Neuronal stem cell (in vitro differentiated cells): ENCODE measurements at regions not wholly inside any gene's neighbourhood (a gene's known extent, or its start where the extent isn't known, plus 50 kb on each side); places are given as distances from the start of the nearest gene placed in this dataset.

Source experiments
- DNase-seq: peaks from one replicate; pipeline ENCODE4 v3.0.0-alpha.2; 2013; ENCODE audit warnings: low spot score
- H2AFZ ChIP-seq: one replicate; pipeline ENCODE4 v1.6.1; 2013; ENCODE audit warnings: mild to moderate bottlenecking, low read length, inconsistent platforms
- H2AK5ac ChIP-seq: 2 replicates; pipeline ENCODE4 v1.6.1; 2013; ENCODE audit warnings: low read depth, mild to moderate bottlenecking, inconsistent platforms, low read length, moderate library complexity, mixed read lengths
- H2BK120ac ChIP-seq: 2 replicates; pipeline ENCODE4 v1.6.1; 2013; ENCODE audit warnings: low read depth, mild to moderate bottlenecking, inconsistent platforms, low read length, moderate library complexity, mixed read lengths
- H2BK12ac ChIP-seq: one replicate; pipeline ENCODE4 v1.6.1; 2013; ENCODE audit warnings: low read length, inconsistent platforms
- H2BK15ac ChIP-seq: 2 replicates; pipeline ENCODE4 v1.6.1; 2013; ENCODE audit warnings: mild to moderate bottlenecking, low read length, inconsistent platforms, mixed read lengths
- H2BK5ac ChIP-seq: one replicate; pipeline ENCODE4 v1.6.1; 2013; ENCODE audit warnings: inconsistent platforms, mild to moderate bottlenecking, low read length, moderate library complexity
- H3K14ac ChIP-seq: one replicate; pipeline ENCODE4 v1.6.1; 2013; ENCODE audit warnings: low read length, inconsistent platforms
- H3K18ac ChIP-seq: 2 replicates; pipeline ENCODE4 v1.6.1; 2013; ENCODE audit warnings: low read length, inconsistent platforms
- H3K23ac ChIP-seq: 2 replicates; pipeline ENCODE4 v1.6.1; 2013; ENCODE audit warnings: low read depth, mild to moderate bottlenecking, mixed read lengths, low read length, inconsistent platforms; ENCODE audit not compliant: poor library complexity
- H3K27ac ChIP-seq: replicated peaks from 3 replicates; pipeline ENCODE4 v1.5.1; 2013; ENCODE audit warnings: low read length, inconsistent platforms
- H3K27me3 ChIP-seq, 3 experiments: 2 replicates each; pipeline ENCODE4 v1.6.1; 2013; ENCODE audit warnings: low read length in 3 of 3, mild to moderate bottlenecking in 2 of 3, inconsistent platforms in 1 of 3, low read depth in 1 of 3, mixed read lengths in 1 of 3, moderate library complexity in 1 of 3; ENCODE audit not compliant: control insufficient read depth in 3 of 3, insufficient read depth in 3 of 3
- H3K36me3 ChIP-seq, 2 donors: replicated peaks in 1 of 2; 2 replicates each; pipeline ENCODE4 v1.6.1; 2013; ENCODE audit warnings: low read length in 2 of 2; ENCODE audit not compliant: control insufficient read depth in 2 of 2, insufficient read depth in 2 of 2
- H3K4ac ChIP-seq: 2 replicates; pipeline ENCODE4 v1.6.1; 2013; ENCODE audit warnings: inconsistent platforms, mild to moderate bottlenecking, low read length, moderate library complexity
- H3K4me1 ChIP-seq, 2 donors: 1 replicate in 1 of 2; 2 replicates in 1 of 2; pipeline ENCODE4 v1.6.1; 2013; ENCODE audit warnings: low read length in 2 of 2, low read depth in 1 of 2; ENCODE audit not compliant: control insufficient read depth in 2 of 2, insufficient read depth in 1 of 2
- H3K4me2 ChIP-seq: one replicate; pipeline ENCODE4 v1.6.1; 2013; ENCODE audit warnings: mild to moderate bottlenecking, low read length, inconsistent platforms; ENCODE audit not compliant: insufficient read depth, poor library complexity, severe bottlenecking
- H3K4me3 ChIP-seq, 2 donors: 2 replicates each; pipeline ENCODE4 v1.5.1; 2013; ENCODE audit warnings: low read length in 2 of 2, mild to moderate bottlenecking in 2 of 2, inconsistent platforms in 1 of 2, moderate library complexity in 1 of 2
- H3K79me1 ChIP-seq: one replicate; pipeline ENCODE4 v1.6.1; 2013; ENCODE audit warnings: low read depth, mild to moderate bottlenecking, inconsistent platforms, low read length, moderate library complexity
- H3K9ac ChIP-seq: one replicate; pipeline ENCODE4 v1.6.1; 2013; ENCODE audit warnings: mild to moderate bottlenecking, low read depth, low read length, inconsistent platforms; ENCODE audit not compliant: poor library complexity
- H3K9me3 ChIP-seq, 2 donors: replicated peaks in 1 of 2; 2 replicates each; pipeline versions ENCODE3 to v1.6.1; 2013; ENCODE audit warnings: low read length in 2 of 2, mild to moderate bottlenecking in 2 of 2, inconsistent platforms in 1 of 2, low read depth in 1 of 2, mixed read lengths in 1 of 2, moderate library complexity in 1 of 2; ENCODE audit not compliant: control insufficient read depth in 2 of 2, insufficient read depth in 1 of 2
- H4K8ac ChIP-seq: one replicate; pipeline ENCODE4 v1.6.1; 2013; ENCODE audit warnings: low read depth, mild to moderate bottlenecking, inconsistent platforms, low read length, moderate library complexity
- H4K91ac ChIP-seq: one replicate; pipeline ENCODE4 v1.6.1; 2013; ENCODE audit warnings: low read length, low read depth, mild to moderate bottlenecking, inconsistent platforms; ENCODE audit not compliant: poor library complexity
- WGBS, 2 donors: extraction: QIAGEN DNeasy Blood & Tissue Kit; methylation state at CpG; one replicate each; pipeline ENCODE4 v1.1.7; 2013; ENCODE audit warnings: missing lambda C conversion rate in 2 of 2, mixed read lengths in 1 of 2; ENCODE audit not compliant: insufficient read length in 2 of 2, insufficient replicate concordance in 1 of 2; ENCODE audit errors: extremely low coverage in 2 of 2; 5-methylcytosine and 5-hydroxymethylcytosine counted together

GRCh38 chr7:41385996-41386395 is 316.9 kb downstream of the INHBA start:
- no peak overlapping the region for H3K4me2 ChIP-seq
- no peak overlapping the region for H3K4ac ChIP-seq
- H3K14ac ChIP-seq, result no peak overlapping the region
- H3K23ac ChIP-seq, result no peak overlapping the region
- H3K18ac ChIP-seq, result no peak overlapping the region
- no peak overlapping the region for H2BK15ac ChIP-seq
- no peak overlapping the region for H4K91ac ChIP-seq
- H3K9ac ChIP-seq, result no peak overlapping the region
- no peaks in the 10 kb centered on the region for H3K36me3 ChIP-seq
- H2AK5ac ChIP-seq, result no peak overlapping the region
- H2BK120ac ChIP-seq, result no peak overlapping the region
- H2BK5ac ChIP-seq, result no peak overlapping the region
- H2AFZ ChIP-seq, result peak overlapping the region; percentile 43
- DNase-seq, result no peak
- no peaks in the 10 kb centered on the region for H3K27me3 ChIP-seq
- no peak overlapping the region for H4K8ac ChIP-seq
- no peak overlapping the region for H2BK12ac ChIP-seq
- peaks cover 0 to 8% of the 10 kb centered on the region in 2 donors for H3K4me1 ChIP-seq
- no peaks in the 10 kb centered on the region for H3K9me3 ChIP-seq
- no CpG with 5 or more reads among the region's 1 CpG for WGBS, 2 donors
- H3K79me1 ChIP-seq, result no peaks in the 10 kb centered on the region
- no peak overlapping the region for H3K27ac ChIP-seq
- H3K4me3 ChIP-seq, result no peak overlapping the region

- H2BK5ac ChIP-seq, result no peak overlapping the region
- no peak overlapping the region for H3K23ac ChIP-seq
- H3K9me3 ChIP-seq, result no peaks in the 10 kb centered on the region
- H3K27ac ChIP-seq, result no peak overlapping the region
- no peak overlapping the region for H2BK120ac ChIP-seq
- H3K4me1 ChIP-seq, result peaks cover 0 to 8% of the 10 kb centered on the region in 2 donors
- no peak for DNase-seq
- no peaks in the 10 kb centered on the region for H3K79me1 ChIP-seq
- no peak overlapping the region for H3K4me3 ChIP-seq
- no peak overlapping the region for H3K9ac ChIP-seq
- no peaks in the 10 kb centered on the region for H3K36me3 ChIP-seq
- no peak overlapping the region for H2AK5ac ChIP-seq
- H3K14ac ChIP-seq, result no peak overlapping the region
- H4K91ac ChIP-seq, result no peak overlapping the region
- H3K4me2 ChIP-seq, result no peak overlapping the region
- H4K8ac ChIP-seq, result no peak overlapping the region
- H3K27me3 ChIP-seq, result no peaks in the 10 kb centered on the region
- no peak overlapping the region for H3K4ac ChIP-seq
- H2BK12ac ChIP-seq, result no peak overlapping the region
- no peak overlapping the region for H2BK15ac ChIP-seq
- no peak overlapping the region for H2AFZ ChIP-seq
- WGBS, 2 donors, result no CpG with 5 or more reads among the region's 12 CpGs
- H3K18ac ChIP-seq, result no peak overlapping the region
These were observed 318.5 kb downstream of the INHBA start for GRCh38 chr7:41384418-41384817.

- Histone ChIP-seq H2BK120ac (no peak overlapping the region), H3K4me3 (no peak overlapping the region), H3K36me3 (no peaks in the 10 kb centered on the region), H3K9me3 (no peaks in the 10 kb centered on the region), H3K79me1 (no peaks in the 10 kb centered on the region), H4K8ac (no peak overlapping the region), H4K91ac (no peak overlapping the region), H3K18ac (no peak overlapping the region), H2AFZ (no peak overlapping the region), H3K23ac (no peak overlapping the region), H3K27me3 (no peaks in the 10 kb centered on the region), H2BK12ac (no peak overlapping the region), H3K9ac (no peak overlapping the region), H3K14ac (no peak overlapping the region), H2BK15ac (no peak overlapping the region), H3K4ac (no peak overlapping the region), H3K27ac (no peak overlapping the region), H2BK5ac (no peak overlapping the region), H2AK5ac (no peak overlapping the region), H3K4me2 (no peak overlapping the region), H3K4me1 (peaks cover 0 to 8% of the 10 kb centered on the region in 2 donors)
- DNase-seq, result no peak
- no CpG with 5 or more reads among the region's 3 CpGs for WGBS, 2 donors
These were observed 319.3 kb downstream of the INHBA start for GRCh38 chr7:41383596-41383995.

GRCh38 chr7:41378156-41378555 is 324.7 kb downstream of the INHBA start:
- Histone ChIP-seq H2AK5ac (no peak overlapping the region), H3K27me3 (no peaks in the 10 kb centered on the region), H3K14ac (no peak overlapping the region), H2BK5ac (no peak overlapping the region), H3K4me1 (no peaks in the 10 kb centered on the region), H3K23ac (no peak overlapping the region), H2BK12ac (no peak overlapping the region), H3K4me3 (no peak overlapping the region), H3K9me3 (no peaks in the 10 kb centered on the region), H3K27ac (no peak overlapping the region), H3K9ac (no peak overlapping the region), H3K79me1 (no peaks in the 10 kb centered on the region), H3K4ac (no peak overlapping the region), H4K8ac (no peak overlapping the region), H4K91ac (no peak overlapping the region), H2BK15ac (no peak overlapping the region), H2AFZ (no peak overlapping the region), H3K36me3 (no peaks in the 10 kb centered on the region), H3K18ac (no peak overlapping the region), H3K4me2 (no peak overlapping the region), H2BK120ac (no peak overlapping the region)
- no CpG with 5 or more reads among the region's 2 CpGs for WGBS, 2 donors
- DNase-seq, result no peak
